GDM1 (cell line): ENCODE measurements at regions not wholly inside any gene's neighbourhood (a gene's known extent, or its start where the extent isn't known, plus 50 kb on each side); places are given as distances from the start of the nearest gene placed in this dataset.

Source experiments
- DNase-seq: peaks from one replicate; lab custom pipeline; 2025; lab: John Stamatoyannopoulos, UW

- no peak for DNase-seq
These were observed 297.1 kb upstream of the TBX3 start for GRCh38 chr12:114981036-114981435.

- no peak for DNase-seq
These were observed 293.0 kb upstream of the TBX3 start for GRCh38 chr12:114976959-114977358.

- DNase-seq: no peak
These were observed 292.4 kb upstream of the TBX3 start for GRCh38 chr12:114976372-114976771.

- DNase-seq: no peak
These were observed 291.8 kb upstream of the TBX3 start for GRCh38 chr12:114975640-114976310.

- no peak for DNase-seq
These were observed 291.1 kb upstream of the TBX3 start for GRCh38 chr12:114974826-114975639.

- DNase-seq: no peak
These were observed 290.4 kb upstream of the TBX3 start for GRCh38 chr12:114974333-114974732.

- DNase-seq: no peak
These were observed 284.8 kb upstream of the TBX3 start for GRCh38 chr12:114968727-114969126.

GRCh38 chr12:114967151-114967550, 283.2 kb upstream of the TBX3 start:
- DNase-seq: no peak

- DNase-seq: no peak
These were observed 280.9 kb upstream of the TBX3 start for GRCh38 chr12:114964841-114965240.

- DNase-seq: no peak
These were observed 279.9 kb upstream of the TBX3 start for GRCh38 chr12:114963846-114964245.

GRCh38 chr12:114961491-114961890, 277.5 kb upstream of the TBX3 start:
- DNase-seq: no peak

- no peak for DNase-seq
These were observed 274.6 kb upstream of the TBX3 start for GRCh38 chr12:114958538-114958937.

GRCh38 chr12:114957225-114957624, 273.2 kb upstream of the TBX3 start:
- DNase-seq: no peak

- no peak for DNase-seq
These were observed 271.5 kb upstream of the TBX3 start for GRCh38 chr12:114955414-114956014.

- no peak for DNase-seq
These were observed 270.6 kb upstream of the TBX3 start for GRCh38 chr12:114954511-114955055.

GRCh38 chr12:114952573-114953271, 268.7 kb upstream of the TBX3 start:
- no peak for DNase-seq

- no peak for DNase-seq
These were observed 265.3 kb upstream of the TBX3 start for GRCh38 chr12:114949058-114949820.

GRCh38 chr12:114945351-114945750, 261.4 kb upstream of the TBX3 start:
- no peak for DNase-seq

- DNase-seq: no peak
These were observed 260.8 kb upstream of the TBX3 start for GRCh38 chr12:114944736-114945135.

GRCh38 chr12:114943601-114944000, 259.6 kb upstream of the TBX3 start:
- no peak for DNase-seq

GRCh38 chr12:114938487-114939210, 254.7 kb upstream of the TBX3 start:
- DNase-seq: no peak
